Activated B cell treated with CpG ODN at 0.5 μM for 24 hours (primary cell): ENCODE measurements at regions not wholly inside any gene's neighbourhood (a gene's known extent, or its start where the extent isn't known, plus 50 kb on each side); places are given as distances from the start of the nearest gene placed in this dataset.

Source experiments
- ATAC-seq: fragments of 200-7000 bp; cut with Tn5 transposase; one replicate; pipeline ENCODE4 v1.10.0; 2021; ENCODE audit warnings: low read depth, mild to moderate bottlenecking, moderate library complexity
- CTCF ChIA-PET: fragments of 350-600 bp; sonication (Branson Sonifier 250); formaldehyde crosslinking; loops from one replicate; lab custom pipeline; 2021; ENCODE audit warnings: antibody characterized with exemption; lab: Charles Lee
- POLR2A ChIA-PET: fragments of 350-600 bp; sonication (Branson Sonifier 250); formaldehyde crosslinking; loops from one replicate; lab custom pipeline; 2021; ENCODE audit warnings: antibody characterized with exemption; lab: Charles Lee
- DNase-seq: peaks from one replicate; pipeline ENCODE4 v3.0.0; 2022
- H3K27ac Mint-ChIP-seq: one replicate; pipeline ENCODE4 v1.8.0; 2020; ENCODE audit warnings: mixed read lengths
- H3K27me3 Mint-ChIP-seq: one replicate; pipeline ENCODE4 v1.8.0; 2021; ENCODE audit warnings: mixed read lengths
- H3K36me3 Mint-ChIP-seq: one replicate; pipeline ENCODE4 v1.8.0; 2021; ENCODE audit warnings: low read depth, mixed read lengths
- H3K4me1 Mint-ChIP-seq: one replicate; pipeline ENCODE4 v1.8.0; 2021; ENCODE audit warnings: mixed read lengths
- H3K4me3 Mint-ChIP-seq: one replicate; pipeline ENCODE4 v1.8.0; 2020; ENCODE audit warnings: mild to moderate bottlenecking, mixed read lengths
- H3K9me3 Mint-ChIP-seq: one replicate; pipeline ENCODE4 v1.8.0; 2020; ENCODE audit warnings: mixed read lengths
- CTCF ChIP-seq: fragments of 200-600 bp; IDR thresholded peaks from one replicate; pipeline ENCODE4 v1.8.0; 2022; ENCODE audit warnings: antibody characterized with exemption, mild to moderate bottlenecking
- intact Hi-C: fragments of 100-400 bp; cut with micrococcal nuclease; formaldehyde crosslinking; loops from one replicate; pipeline ENCODE4 v1.15.1; 2024

- no peak overlapping the region for H3K27ac Mint-ChIP-seq
- ATAC-seq (no peak), DNase-seq (no peak)
- H3K36me3 Mint-ChIP-seq, result no peaks in the 10 kb centered on the region
- CTCF ChIA-PET, result no interaction called here
- intact Hi-C loops, result loop anchor here (10.0 kb wide), 1 partner anchor 122 kb away; no protein-coding TSS in a partner anchor
- H3K4me1 Mint-ChIP-seq, result no peaks in the 10 kb centered on the region
- no peak for TF ChIP-seq CTCF
- no peaks in the 10 kb centered on the region for H3K9me3 Mint-ChIP-seq
- H3K27me3 Mint-ChIP-seq, result peaks cover 10% of the 10 kb centered on the region
- POLR2A ChIA-PET, result no interaction called here
- no peak overlapping the region for H3K4me3 Mint-ChIP-seq
Measured at GRCh38 chr21:41667136-41667535, 99.7 kb downstream of the RIPK4 start.

- Mint-ChIP-seq H3K27me3 (peaks cover 10% of the 10 kb centered on the region), H3K36me3 (no peaks in the 10 kb centered on the region), H3K4me1 (no peaks in the 10 kb centered on the region), H3K9me3 (no peaks in the 10 kb centered on the region), H3K4me3 (no peak overlapping the region), H3K27ac (no peak overlapping the region)
- TF ChIP-seq CTCF, result no peak
- ChIA-PET CTCF (no interaction called here), POLR2A (no interaction called here)
- ATAC-seq, result no peak
- no peak for DNase-seq
- intact Hi-C loops, result loop anchor here (10.0 kb wide), 1 partner anchor 122 kb away; no protein-coding TSS in a partner anchor
Measured at GRCh38 chr21:41666641-41667081, 100.2 kb downstream of the RIPK4 start.

GRCh38 chr21:41665766-41666595, 100.9 kb downstream of the RIPK4 start:
- no peak overlapping the region for H3K27ac Mint-ChIP-seq
- ATAC-seq, result no peak
- no peaks in the 10 kb centered on the region for H3K4me1 Mint-ChIP-seq
- no peaks in the 10 kb centered on the region for H3K9me3 Mint-ChIP-seq
- TF ChIP-seq CTCF, result no peak
- intact Hi-C loops, result loop anchor here (10.0 kb wide), 1 partner anchor 121 kb away; no protein-coding TSS in a partner anchor
- no peak for DNase-seq
- H3K27me3 Mint-ChIP-seq, result peaks cover 8% of the 10 kb centered on the region
- ChIA-PET POLR2A (no interaction called here), CTCF (no interaction called here)
- H3K36me3 Mint-ChIP-seq, result no peaks in the 10 kb centered on the region
- no peak overlapping the region for H3K4me3 Mint-ChIP-seq

GRCh38 chr21:41664881-41665765, 101.7 kb downstream of the RIPK4 start:
- no peak for TF ChIP-seq CTCF
- ChIA-PET POLR2A (no interaction called here), CTCF (no interaction called here)
- ATAC-seq, result no peak
- Mint-ChIP-seq H3K4me1 (no peaks in the 10 kb centered on the region), H3K27me3 (peaks cover 8% of the 10 kb centered on the region), H3K9me3 (no peaks in the 10 kb centered on the region), H3K27ac (no peak overlapping the region), H3K36me3 (no peaks in the 10 kb centered on the region), H3K4me3 (no peak overlapping the region)
- no peak for DNase-seq
- intact Hi-C loops, result loop anchor here (10.0 kb wide), 1 partner anchor 120 kb away; no protein-coding TSS in a partner anchor
